IPS-15b (cell line): ENCODE measurements at regions not wholly inside any gene's neighbourhood (a gene's known extent, or its start where the extent isn't known, plus 50 kb on each side); places are given as distances from the start of the nearest gene placed in this dataset.

ENCODE experiments used
- H3K27me3 ChIP-seq: one replicate; pipeline ENCODE4 v1.6.1; 2013; ENCODE audit warnings: low read length; ENCODE audit not compliant: control insufficient read depth, insufficient read depth
- H3K36me3 ChIP-seq: one replicate; pipeline ENCODE4 v1.6.1; 2013; ENCODE audit warnings: low read length; ENCODE audit not compliant: control insufficient read depth, insufficient read depth
- H3K4me1 ChIP-seq: one replicate; pipeline ENCODE4 v1.6.1; 2013; ENCODE audit warnings: mild to moderate bottlenecking, low read length; ENCODE audit not compliant: control insufficient read depth, insufficient read depth
- H3K4me3 ChIP-seq: one replicate; pipeline ENCODE4 v1.5.1; 2013; ENCODE audit warnings: low read depth, low read length
- H3K9ac ChIP-seq: one replicate; pipeline ENCODE4 v1.6.1; 2013; ENCODE audit warnings: low read depth, mild to moderate bottlenecking, low read length
- H3K9me3 ChIP-seq: one replicate; pipeline ENCODE4 v1.6.1; 2013; ENCODE audit warnings: mild to moderate bottlenecking, low read length; ENCODE audit not compliant: control insufficient read depth, insufficient read depth

- no peaks in the 10 kb centered on the region for H3K27me3 ChIP-seq
- H3K4me3 ChIP-seq = no peak overlapping the region
- H3K4me1 ChIP-seq = peaks cover 6% of the 10 kb centered on the region
- no peaks in the 10 kb centered on the region for H3K36me3 ChIP-seq
- no peak overlapping the region for H3K9ac ChIP-seq
- no peaks in the 10 kb centered on the region for H3K9me3 ChIP-seq
Observed at GRCh38 chr14:97866195-97866594, 1069.0 kb downstream of the VRK1 start.

DNA sequence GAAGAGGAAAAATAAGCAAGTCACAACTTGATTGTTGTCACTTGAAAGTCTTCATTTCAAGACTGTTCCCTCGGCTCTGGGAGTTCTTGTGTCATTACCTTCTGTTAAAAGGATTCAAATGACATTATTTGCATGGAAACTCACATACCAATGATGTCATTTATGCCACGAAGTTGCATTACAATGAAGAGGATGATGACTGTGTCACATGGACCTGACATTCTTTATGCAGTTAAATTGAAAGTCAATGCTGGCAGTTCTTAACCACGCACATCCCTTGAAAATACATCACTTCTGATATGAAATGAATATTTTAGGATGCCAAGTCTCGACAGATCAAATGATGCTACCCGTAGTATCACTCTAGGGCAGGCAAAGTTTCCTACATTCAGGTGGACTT lies 1069.5 kb downstream of the VRK1 start:
- Histone ChIP-seq H3K36me3 (no peaks in the 10 kb centered on the region), H3K4me3 (no peak overlapping the region), H3K27me3 (no peaks in the 10 kb centered on the region), H3K9ac (no peak overlapping the region), H3K9me3 (no peaks in the 10 kb centered on the region), H3K4me1 (peaks cover 6% of the 10 kb centered on the region)

- H3K4me1 ChIP-seq = no peaks in the 10 kb centered on the region
- H3K36me3 ChIP-seq = no peaks in the 10 kb centered on the region
- no peaks in the 10 kb centered on the region for H3K27me3 ChIP-seq
- no peak overlapping the region for H3K9ac ChIP-seq
- H3K4me3 ChIP-seq = no peak overlapping the region
- H3K9me3 ChIP-seq = no peaks in the 10 kb centered on the region
Observed at GRCh38 chr14:97873291-97873690, 1076.1 kb downstream of the VRK1 start.

GRCh38 chr14:97874394-97874793 lies 1077.2 kb downstream of the VRK1 start:
- Histone ChIP-seq H3K4me3 (no peak overlapping the region), H3K36me3 (no peaks in the 10 kb centered on the region), H3K27me3 (no peaks in the 10 kb centered on the region), H3K9ac (no peak overlapping the region), H3K9me3 (no peaks in the 10 kb centered on the region), H3K4me1 (no peaks in the 10 kb centered on the region)

DNA sequence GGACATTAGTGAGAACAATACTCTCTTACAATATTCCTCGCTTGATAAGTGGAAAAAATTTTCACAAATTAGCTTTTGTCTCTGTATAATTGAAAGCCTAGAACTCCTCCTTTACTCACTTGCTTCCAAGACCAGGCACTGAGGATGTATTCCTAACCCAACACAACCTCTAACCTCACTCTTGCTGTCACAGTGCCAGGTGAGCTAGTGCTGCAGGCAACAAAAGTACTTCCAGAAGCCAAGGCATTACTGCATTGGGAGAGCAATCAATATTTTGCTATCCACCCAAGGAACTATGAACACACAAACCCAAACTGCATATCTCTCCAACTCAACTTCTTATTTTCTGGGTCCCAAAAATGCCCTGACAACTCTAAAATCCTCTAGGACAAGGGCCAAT lies 1081.0 kb downstream of the VRK1 start:
- no peaks in the 10 kb centered on the region for H3K27me3 ChIP-seq
- no peak overlapping the region for H3K4me3 ChIP-seq
- H3K36me3 ChIP-seq = no peaks in the 10 kb centered on the region
- no peaks in the 10 kb centered on the region for H3K9me3 ChIP-seq
- H3K4me1 ChIP-seq = no peaks in the 10 kb centered on the region
- no peak overlapping the region for H3K9ac ChIP-seq

DNA sequence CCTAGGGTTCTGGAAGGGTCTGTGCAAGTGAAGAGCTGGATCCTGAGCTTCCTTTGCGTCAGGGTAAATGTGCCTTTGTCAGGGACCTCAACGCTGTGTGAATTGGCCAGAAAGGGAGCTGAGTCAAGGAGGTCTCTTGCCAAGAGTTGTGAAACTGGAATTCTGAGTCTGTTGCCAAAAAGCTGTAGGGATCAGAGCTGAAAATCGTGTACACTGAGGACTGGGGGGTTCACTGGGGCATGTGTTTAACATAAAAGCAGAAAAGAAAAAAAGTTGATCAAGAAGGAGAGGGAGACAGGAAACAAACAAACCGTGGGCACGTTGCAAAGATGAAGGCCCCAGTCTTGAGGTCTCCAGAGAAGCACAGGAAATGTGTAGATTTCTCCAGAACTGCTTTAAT lies 1081.5 kb downstream of the VRK1 start:
- no peak overlapping the region for H3K4me3 ChIP-seq
- no peak overlapping the region for H3K9ac ChIP-seq
- no peaks in the 10 kb centered on the region for H3K27me3 ChIP-seq
- H3K4me1 ChIP-seq = no peaks in the 10 kb centered on the region
- no peaks in the 10 kb centered on the region for H3K9me3 ChIP-seq
- no peaks in the 10 kb centered on the region for H3K36me3 ChIP-seq

- no peaks in the 10 kb centered on the region for H3K27me3 ChIP-seq
- H3K9me3 ChIP-seq = no peaks in the 10 kb centered on the region
Observed at GRCh38 chr14:97887690-97888089, 1090.5 kb downstream of the VRK1 start.

GRCh38 chr14:97888331-97888730 lies 1091.1 kb downstream of the VRK1 start:
- Histone ChIP-seq H3K9ac (no peak overlapping the region), H3K4me1 (peaks cover 7% of the 10 kb centered on the region), H3K27me3 (no peaks in the 10 kb centered on the region), H3K9me3 (no peaks in the 10 kb centered on the region), H3K4me3 (no peak overlapping the region), H3K36me3 (no peaks in the 10 kb centered on the region)

More at GRCh38 chr14:97887690-97888089, 1090.5 kb downstream of the VRK1 start:
- Histone ChIP-seq H3K9ac (no peak overlapping the region), H3K36me3 (no peaks in the 10 kb centered on the region), H3K4me1 (peaks cover 7% of the 10 kb centered on the region), H3K4me3 (no peak overlapping the region)

- peaks cover 7% of the 10 kb centered on the region for H3K4me1 ChIP-seq
- no peaks in the 10 kb centered on the region for H3K9me3 ChIP-seq
- no peaks in the 10 kb centered on the region for H3K36me3 ChIP-seq
- H3K4me3 ChIP-seq = no peak overlapping the region
- no peak overlapping the region for H3K9ac ChIP-seq
- no peaks in the 10 kb centered on the region for H3K27me3 ChIP-seq
Observed at GRCh38 chr14:97891515-97891914, 1094.3 kb downstream of the VRK1 start.

DNA sequence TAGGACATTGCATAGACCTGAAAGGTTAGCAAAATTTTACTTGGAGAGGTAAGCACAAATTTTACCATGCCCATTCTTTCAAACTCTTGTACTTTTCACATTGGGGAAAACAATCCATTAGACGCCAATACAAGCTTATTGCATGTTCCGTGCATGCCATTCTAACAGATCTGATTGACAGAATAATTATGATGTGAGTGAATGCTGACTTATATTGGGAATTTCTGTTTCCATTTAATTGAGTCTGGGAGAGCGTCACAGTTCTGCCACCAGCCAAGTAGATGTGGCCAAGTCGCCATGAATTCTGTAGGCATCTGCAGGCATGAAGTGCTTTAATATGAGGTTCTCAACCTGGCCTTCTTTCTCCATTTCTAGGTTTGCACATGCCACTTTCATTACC lies 1097.4 kb downstream of the VRK1 start:
- Histone ChIP-seq H3K36me3 (no peaks in the 10 kb centered on the region), H3K9me3 (no peaks in the 10 kb centered on the region), H3K27me3 (no peaks in the 10 kb centered on the region), H3K9ac (no peak overlapping the region), H3K4me3 (no peak overlapping the region), H3K4me1 (peaks cover 7% of the 10 kb centered on the region)

- Histone ChIP-seq H3K9me3 (no peaks in the 10 kb centered on the region), H3K36me3 (no peaks in the 10 kb centered on the region), H3K27me3 (no peaks in the 10 kb centered on the region), H3K4me1 (no peaks in the 10 kb centered on the region), H3K4me3 (no peak overlapping the region), H3K9ac (no peak overlapping the region)
Observed at GRCh38 chr14:97900196-97900854, 1103.1 kb downstream of the VRK1 start.

DNA sequence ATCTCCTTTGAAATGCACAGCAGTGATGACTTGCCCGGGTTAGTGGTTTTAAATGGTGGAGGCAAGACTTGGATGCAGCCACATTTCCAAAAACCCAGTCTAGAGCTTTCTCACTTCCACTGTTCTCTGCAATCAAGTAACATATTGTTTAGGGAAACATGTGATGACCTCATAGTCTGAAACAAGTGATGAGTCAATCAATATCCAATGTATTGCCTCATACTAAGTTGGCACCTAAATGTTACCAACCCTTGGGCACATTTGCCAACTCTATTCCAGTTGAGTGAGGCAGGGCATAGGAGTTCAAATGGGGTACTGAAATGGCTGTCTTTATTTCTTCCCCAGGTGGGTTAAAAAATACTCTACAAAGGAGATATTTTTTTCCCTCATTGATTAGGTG lies 1105.4 kb downstream of the VRK1 start:
- no peak overlapping the region for H3K4me3 ChIP-seq
- H3K9ac ChIP-seq = no peak overlapping the region
- H3K27me3 ChIP-seq = no peaks in the 10 kb centered on the region
- H3K9me3 ChIP-seq = no peaks in the 10 kb centered on the region
- no peaks in the 10 kb centered on the region for H3K36me3 ChIP-seq
- no peaks in the 10 kb centered on the region for H3K4me1 ChIP-seq
